Left lung (tissue), 4 donors: ENCODE measurements at regions not wholly inside any gene's neighbourhood (a gene's known extent, or its start where the extent isn't known, plus 50 kb on each side); places are given as distances from the start of the nearest gene placed in this dataset.

ENCODE experiments used
- ATAC-seq: fragments of 200-7000 bp; cut with Tn5 transposase; one replicate; pipeline ENCODE4 v1.9.1; 2020; ENCODE audit warnings: moderate library complexity
- DNase-seq, 4 donors: peaks; one replicate each; pipeline ENCODE4 v3.0.0-alpha.2; 2013 to 2020
- H3K27ac ChIP-seq, 2 donors: fragments of 200-600 bp; sonication (generic) in 1 of 2; one replicate each; pipeline versions ENCODE4 v1.5.0 to v1.8.0; 2020 to 2021
- H3K27me3 ChIP-seq, 2 donors: fragments of 200-600 bp; sonication (generic) in 1 of 2; one replicate each; pipeline versions ENCODE4 v1.5.0 to v1.8.0; 2020 to 2021
- H3K36me3 ChIP-seq, 2 donors: fragments of 200-600 bp; sonication (generic) in 1 of 2; one replicate each; pipeline versions ENCODE4 v1.5.0 to v1.8.0; 2020 to 2021
- H3K4me1 ChIP-seq, 2 donors: fragments of 200-600 bp; one replicate each; pipeline ENCODE4 v1.8.0; 2021
- H3K4me3 ChIP-seq, 2 donors: fragments of 200-600 bp; sonication (generic) in 1 of 2; one replicate each; pipeline versions ENCODE4 v1.5.0 to v1.8.0; 2020 to 2021; ENCODE audit warnings: mild to moderate bottlenecking in 1 of 2
- H3K9me3 ChIP-seq, 2 donors: fragments of 200-600 bp; sonication (generic) in 1 of 2; one replicate each; pipeline versions ENCODE4 v1.5.0 to v1.8.0; 2020 to 2021
- intact Hi-C, 2 donors: fragments of 100-400 bp; cut with DNase I; formaldehyde crosslinking; loops; one replicate each; pipeline versions ENCODE4 v1.11.2 to v1.14.2; 2022
- TF ChIP-seq, protein P1 (sequence below), 2 donors: fragments of 200-600 bp; sonication (generic) in 1 of 2; IDR thresholded peaks; one replicate each; pipeline versions ENCODE4 v1.5.0 to v1.8.0; 2021; ENCODE audit warnings: antibody characterized with exemption in 2 of 2
- donor health status: DM: no; HTN: yes; CAD: no.
- donor health status: DM: no; HTN: no; CAD: no.

DNA sequence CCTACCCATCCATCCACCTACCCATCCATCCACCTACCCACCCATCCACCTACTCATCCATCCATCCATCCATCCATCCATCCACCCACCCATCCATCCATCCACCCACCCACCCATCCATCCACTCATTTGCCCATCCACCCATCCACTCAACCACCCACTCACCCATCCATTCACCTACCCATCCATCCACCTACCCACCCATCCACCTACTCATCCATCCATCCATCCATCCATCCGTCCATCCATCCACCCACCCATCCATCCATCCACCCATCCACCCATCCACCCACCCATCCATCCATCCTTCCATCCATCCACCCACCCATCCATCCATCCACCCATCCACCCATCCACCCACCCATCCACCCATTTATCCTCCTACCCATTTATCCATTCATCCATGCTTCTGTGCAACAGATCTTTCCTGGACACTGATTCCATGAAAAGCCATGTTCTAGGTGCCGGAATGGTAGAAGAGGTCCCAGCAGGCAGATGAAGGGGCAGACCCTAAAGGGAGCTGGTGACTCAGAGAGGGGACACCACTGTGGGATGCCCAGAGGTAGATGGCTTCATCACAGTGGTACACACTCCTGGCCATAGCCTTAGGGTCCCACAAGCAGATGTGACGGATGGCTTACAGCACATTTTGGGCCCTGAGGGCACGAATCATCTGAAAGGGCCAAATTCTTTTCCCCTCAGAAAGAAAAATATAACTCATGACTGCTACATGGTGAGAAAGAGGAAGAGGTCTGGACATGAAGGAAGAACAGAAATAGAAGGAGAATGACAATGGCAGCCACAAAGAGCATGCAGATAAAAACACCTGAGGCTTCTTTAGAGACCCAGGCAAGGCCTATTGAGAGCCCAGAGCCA, 76.0 kb downstream of the KCTD15 start:
- H3K4me1 ChIP-seq = peaks cover 0 to 9% of the 10 kb centered on the region in 2 donors
- intact Hi-C loops = no loop called here
- TF ChIP-seq, protein P1, sequence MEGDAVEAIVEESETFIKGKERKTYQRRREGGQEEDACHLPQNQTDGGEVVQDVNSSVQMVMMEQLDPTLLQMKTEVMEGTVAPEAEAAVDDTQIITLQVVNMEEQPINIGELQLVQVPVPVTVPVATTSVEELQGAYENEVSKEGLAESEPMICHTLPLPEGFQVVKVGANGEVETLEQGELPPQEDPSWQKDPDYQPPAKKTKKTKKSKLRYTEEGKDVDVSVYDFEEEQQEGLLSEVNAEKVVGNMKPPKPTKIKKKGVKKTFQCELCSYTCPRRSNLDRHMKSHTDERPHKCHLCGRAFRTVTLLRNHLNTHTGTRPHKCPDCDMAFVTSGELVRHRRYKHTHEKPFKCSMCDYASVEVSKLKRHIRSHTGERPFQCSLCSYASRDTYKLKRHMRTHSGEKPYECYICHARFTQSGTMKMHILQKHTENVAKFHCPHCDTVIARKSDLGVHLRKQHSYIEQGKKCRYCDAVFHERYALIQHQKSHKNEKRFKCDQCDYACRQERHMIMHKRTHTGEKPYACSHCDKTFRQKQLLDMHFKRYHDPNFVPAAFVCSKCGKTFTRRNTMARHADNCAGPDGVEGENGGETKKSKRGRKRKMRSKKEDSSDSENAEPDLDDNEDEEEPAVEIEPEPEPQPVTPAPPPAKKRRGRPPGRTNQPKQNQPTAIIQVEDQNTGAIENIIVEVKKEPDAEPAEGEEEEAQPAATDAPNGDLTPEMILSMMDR (IDR thresholded peaks at IDR 0.05) = no peak

DNA sequence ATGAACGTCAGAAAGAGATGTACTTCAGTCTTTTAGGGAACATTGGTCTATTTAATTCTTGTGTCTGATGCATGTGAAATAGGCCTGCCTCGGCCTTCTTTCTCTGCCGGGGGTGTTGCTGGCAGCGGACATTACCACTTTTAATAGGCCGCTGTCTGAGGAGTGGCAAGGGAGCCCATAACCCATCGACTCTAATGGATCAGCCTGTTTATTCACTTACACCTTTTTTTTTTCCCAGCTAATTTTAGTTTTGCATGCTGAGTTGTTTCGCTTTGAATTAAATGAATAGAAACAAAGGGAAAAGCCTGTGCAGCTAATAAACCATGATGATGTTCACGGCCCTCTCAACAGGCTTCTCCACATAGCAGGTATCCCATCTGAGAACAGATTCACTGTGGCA, 78.4 kb downstream of the KCTD15 start:
- no peak for ATAC-seq
- TF ChIP-seq, protein P1 (IDR thresholded peaks at IDR 0.05) = no peak
- intact Hi-C loops = no loop called here
- no peaks in the 10 kb centered on the region for H3K9me3 ChIP-seq
- no peak overlapping the region for H3K4me3 ChIP-seq
- no peaks in the 10 kb centered on the region for H3K4me1 ChIP-seq
- H3K27ac ChIP-seq = no peak overlapping the region
- no peaks in the 10 kb centered on the region for H3K27me3 ChIP-seq
- DNase-seq = no peak
- no peaks in the 10 kb centered on the region for H3K36me3 ChIP-seq

More for the DNA sequence above, 76.0 kb downstream of the KCTD15 start:
- Histone ChIP-seq H3K27ac (no peak overlapping the region), H3K36me3 (no peaks in the 10 kb centered on the region), H3K27me3 (peaks cover 0 to 9% of the 10 kb centered on the region in 2 donors), H3K9me3 (no peaks in the 10 kb centered on the region), H3K4me3 (no peak overlapping the region)
- ATAC-seq (no peak), DNase-seq (no peak)

DNA sequence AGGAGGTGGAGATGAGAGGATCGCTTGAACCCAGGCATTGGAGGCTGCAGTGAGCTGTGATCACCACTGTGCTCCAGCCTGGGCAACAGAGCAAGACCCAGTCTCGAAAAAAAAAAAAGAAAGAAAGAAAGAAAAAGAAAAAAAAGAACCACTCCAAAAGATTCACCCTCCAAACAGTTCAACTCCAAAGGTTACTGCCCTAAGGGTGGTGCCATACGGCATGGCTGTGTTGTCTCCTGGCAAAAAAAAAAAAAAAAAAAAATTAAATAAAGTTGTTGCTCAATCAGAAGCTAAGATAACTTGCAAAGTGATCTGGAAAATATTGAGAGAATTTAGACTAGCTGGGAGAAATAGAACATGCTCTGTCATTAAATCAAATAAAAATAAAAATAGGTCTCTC, 79.5 kb downstream of the KCTD15 start:
- no peak for ATAC-seq
- DNase-seq = no peak
- TF ChIP-seq, protein P1 (IDR thresholded peaks at IDR 0.05) = no peak
- H3K27me3 ChIP-seq = no peaks in the 10 kb centered on the region
- no peak overlapping the region for H3K4me3 ChIP-seq
- intact Hi-C loops = no loop called here
- no peaks in the 10 kb centered on the region for H3K36me3 ChIP-seq
- no peaks in the 10 kb centered on the region for H3K9me3 ChIP-seq
- no peak overlapping the region for H3K27ac ChIP-seq
- no peaks in the 10 kb centered on the region for H3K4me1 ChIP-seq

DNA sequence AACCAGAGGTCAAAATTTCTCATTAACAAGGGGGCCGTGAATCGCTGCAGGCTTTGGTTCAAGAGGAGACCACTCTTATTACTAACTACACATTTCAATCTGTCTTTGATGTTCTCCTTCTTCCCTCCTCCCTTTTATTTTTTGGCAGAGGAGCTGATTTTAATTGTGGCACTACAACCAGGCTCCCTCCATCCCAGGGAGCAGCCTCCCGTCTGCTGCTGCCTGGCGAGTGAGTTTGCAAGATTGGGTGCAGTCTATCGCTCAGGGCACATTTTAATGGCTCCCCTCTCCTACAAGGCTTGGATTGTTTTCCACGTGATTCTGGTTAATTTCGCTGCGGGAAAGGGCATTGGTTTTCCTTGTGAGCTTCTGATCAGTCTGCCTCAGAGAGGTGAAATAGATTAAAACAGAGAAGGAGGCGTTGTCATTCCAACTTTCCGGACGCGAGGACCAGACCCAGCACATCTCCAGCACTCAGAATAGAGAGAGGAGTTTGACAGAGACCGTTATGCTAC, 81.4 kb downstream of the KCTD15 start:
- intact Hi-C loops = no loop called here

More for the DNA sequence above, 81.4 kb downstream of the KCTD15 start:
- Histone ChIP-seq H3K4me3 (no peak overlapping the region), H3K9me3 (no peaks in the 10 kb centered on the region), H3K4me1 (no peaks in the 10 kb centered on the region), H3K27ac (no peak overlapping the region), H3K27me3 (no peaks in the 10 kb centered on the region), H3K36me3 (no peaks in the 10 kb centered on the region)
- ATAC-seq = no peak
- TF ChIP-seq, protein P1 (IDR thresholded peaks at IDR 0.05) = no peak
- DNase-seq = no peak
